ENCODE measurements at regions not wholly inside any gene's neighbourhood (a gene's known extent, or its start where the extent isn't known, plus 50 kb on each side); places are given as distances from the start of the nearest gene placed in this dataset.

DNA sequence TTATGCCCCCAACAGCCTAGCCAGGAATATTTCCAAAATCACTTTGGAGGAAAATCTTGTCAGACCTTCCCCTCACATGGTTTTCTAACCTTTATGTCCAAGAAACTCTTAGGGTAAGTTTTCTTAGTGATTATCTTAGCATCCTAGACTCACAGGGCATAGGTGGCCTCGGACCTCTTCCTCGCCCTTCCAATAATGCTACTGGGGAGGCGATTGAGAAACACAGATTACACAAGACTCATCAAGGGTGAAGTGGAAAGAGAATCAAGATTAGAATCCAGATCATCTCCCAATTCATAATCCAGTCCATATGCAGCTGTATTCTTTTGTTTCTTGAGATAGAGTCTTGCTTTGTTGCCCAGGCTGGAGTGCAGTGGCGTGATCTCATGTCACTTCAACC lies 358.4 kb upstream of the CDH5 start:
- DNase-seq (ENCODE audit: low read depth, low spot score), result no peak
- H3K9me3 Mint-ChIP-seq, result no peaks in the 10 kb centered on the region
- H3K4me3 Mint-ChIP-seq, result no peak overlapping the region
- no peak for TF ChIP-seq CTCF (conservative IDR thresholded peaks at IDR 0.05)
- H3K4me1 Mint-ChIP-seq, result no peaks in the 10 kb centered on the region
- no peak overlapping the region for H3K27ac Mint-ChIP-seq (ENCODE audit: unreplicated experiment)
- H3K36me3 Mint-ChIP-seq (ENCODE audit: low read depth), result no peaks in the 10 kb centered on the region
- H3K27me3 Mint-ChIP-seq (ENCODE audit: low read depth), result peaks cover 2% of the 10 kb centered on the region

DNA sequence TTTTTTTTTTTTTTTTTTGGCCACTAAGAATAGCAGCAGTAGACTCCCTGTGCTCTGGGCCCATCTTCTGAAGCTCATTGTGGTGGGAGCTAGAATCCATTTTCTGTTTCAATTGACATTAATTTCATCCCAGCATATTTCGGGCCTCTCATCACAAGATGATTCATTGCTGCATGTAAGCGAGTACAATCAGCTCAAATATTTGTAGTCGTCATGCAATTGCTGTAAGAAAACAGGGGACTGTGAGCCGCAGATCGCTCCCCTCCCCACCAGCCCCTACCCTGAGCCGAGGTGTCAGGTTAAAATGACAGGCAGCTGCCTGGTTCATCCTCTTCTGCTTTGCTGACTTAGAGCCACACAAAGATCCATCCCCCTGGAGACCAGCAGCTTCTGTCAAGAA lies 358.8 kb upstream of the CDH5 start:
- TF ChIP-seq CTCF (conservative IDR thresholded peaks at IDR 0.05), result no peak
- Mint-ChIP-seq H3K27me3 (ENCODE audit: low read depth) (peaks cover 2% of the 10 kb centered on the region), H3K27ac (ENCODE audit: unreplicated experiment) (no peak overlapping the region), H3K4me3 (no peak overlapping the region), H3K4me1 (no peaks in the 10 kb centered on the region), H3K36me3 (ENCODE audit: low read depth) (no peaks in the 10 kb centered on the region), H3K9me3 (no peaks in the 10 kb centered on the region)
- no peak for DNase-seq (ENCODE audit: low read depth, low spot score)

GRCh38 chr16:66006485-66006884 lies 360.0 kb upstream of the CDH5 start:
- no peaks in the 10 kb centered on the region for H3K36me3 Mint-ChIP-seq (ENCODE audit: low read depth)
- TF ChIP-seq CTCF (conservative IDR thresholded peaks at IDR 0.05), result no peak
- no peak overlapping the region for H3K4me3 Mint-ChIP-seq
- H3K9me3 Mint-ChIP-seq, result no peaks in the 10 kb centered on the region
- no peak for DNase-seq (ENCODE audit: low read depth, low spot score)
- H3K27me3 Mint-ChIP-seq (ENCODE audit: low read depth), result peaks cover 3% of the 10 kb centered on the region
- no peak overlapping the region for H3K27ac Mint-ChIP-seq (ENCODE audit: unreplicated experiment)
- H3K4me1 Mint-ChIP-seq, result no peaks in the 10 kb centered on the region

- no peaks in the 10 kb centered on the region for H3K4me1 Mint-ChIP-seq
- no peaks in the 10 kb centered on the region for H3K36me3 Mint-ChIP-seq (ENCODE audit: low read depth)
- no peaks in the 10 kb centered on the region for H3K9me3 Mint-ChIP-seq
- peaks cover 15% of the 10 kb centered on the region for H3K27me3 Mint-ChIP-seq (ENCODE audit: low read depth)
- H3K27ac Mint-ChIP-seq (ENCODE audit: unreplicated experiment), result no peak overlapping the region
- no peak overlapping the region for H3K4me3 Mint-ChIP-seq
- TF ChIP-seq CTCF (conservative IDR thresholded peaks at IDR 0.05), result no peak
- DNase-seq (ENCODE audit: low read depth, low spot score), result no peak
Measured at GRCh38 chr16:66004699-66005098, 361.8 kb upstream of the CDH5 start.

- Mint-ChIP-seq H3K4me1 (no peaks in the 10 kb centered on the region), H3K36me3 (ENCODE audit: low read depth) (no peaks in the 10 kb centered on the region), H3K27ac (ENCODE audit: unreplicated experiment) (no peak overlapping the region), H3K27me3 (ENCODE audit: low read depth) (peaks cover 17% of the 10 kb centered on the region), H3K9me3 (no peaks in the 10 kb centered on the region), H3K4me3 (no peak overlapping the region)
- DNase-seq (ENCODE audit: low read depth, low spot score), result no peak
- no peak for TF ChIP-seq CTCF (conservative IDR thresholded peaks at IDR 0.05)
Measured at GRCh38 chr16:66003201-66003600, 363.3 kb upstream of the CDH5 start.

GRCh38 chr16:66002601-66003000 lies 363.9 kb upstream of the CDH5 start:
- Mint-ChIP-seq H3K4me3 (no peak overlapping the region), H3K36me3 (ENCODE audit: low read depth) (no peaks in the 10 kb centered on the region), H3K27me3 (ENCODE audit: low read depth) (peaks cover 19% of the 10 kb centered on the region), H3K4me1 (no peaks in the 10 kb centered on the region), H3K27ac (ENCODE audit: unreplicated experiment) (no peak overlapping the region), H3K9me3 (peaks cover 5% of the 10 kb centered on the region)
- no peak for DNase-seq (ENCODE audit: low read depth, low spot score)
- TF ChIP-seq CTCF (conservative IDR thresholded peaks at IDR 0.05), result no peak
